Nephron (organoid): ENCODE measurements at regions not wholly inside any gene's neighbourhood (a gene's known extent, or its start where the extent isn't known, plus 50 kb on each side); places are given as distances from the start of the nearest gene placed in this dataset.

Experiments
- H3K27ac Mint-ChIP-seq, 3 experiments: 2 replicates each; pipeline ENCODE4 v1.8.0; 2020; ENCODE audit warnings: mixed read lengths in 3 of 3, mild to moderate bottlenecking in 2 of 3, moderate library complexity in 1 of 3
- H3K27me3 Mint-ChIP-seq: 2 replicates; pipeline ENCODE4 v1.8.0; 2021; ENCODE audit warnings: low read depth, mild to moderate bottlenecking, moderate library complexity, mixed read lengths
- H3K36me3 Mint-ChIP-seq: 2 replicates; pipeline ENCODE4 v1.8.0; 2020; ENCODE audit warnings: low read depth, mixed read lengths
- H3K4me1 Mint-ChIP-seq: 2 replicates; pipeline ENCODE4 v1.8.0; 2020; ENCODE audit warnings: mixed read lengths
- H3K4me3 Mint-ChIP-seq, 3 experiments: 2 replicates each; pipeline ENCODE4 v1.8.0; 2020; ENCODE audit warnings: mild to moderate bottlenecking in 3 of 3, mixed read lengths in 3 of 3, moderate library complexity in 2 of 3
- H3K9me3 Mint-ChIP-seq: 2 replicates; pipeline ENCODE4 v1.8.0; 2020; ENCODE audit warnings: mixed read lengths
- TF ChIP-seq, protein P1 (sequence below), 3 experiments: fragments of 200-600 bp; sonication (generic); IDR thresholded peaks; one replicate each; pipeline ENCODE4 v1.5.0; 2021; ENCODE audit warnings: antibody characterized with exemption in 3 of 3; ENCODE audit not compliant: unreplicated experiment in 3 of 3

DNA sequence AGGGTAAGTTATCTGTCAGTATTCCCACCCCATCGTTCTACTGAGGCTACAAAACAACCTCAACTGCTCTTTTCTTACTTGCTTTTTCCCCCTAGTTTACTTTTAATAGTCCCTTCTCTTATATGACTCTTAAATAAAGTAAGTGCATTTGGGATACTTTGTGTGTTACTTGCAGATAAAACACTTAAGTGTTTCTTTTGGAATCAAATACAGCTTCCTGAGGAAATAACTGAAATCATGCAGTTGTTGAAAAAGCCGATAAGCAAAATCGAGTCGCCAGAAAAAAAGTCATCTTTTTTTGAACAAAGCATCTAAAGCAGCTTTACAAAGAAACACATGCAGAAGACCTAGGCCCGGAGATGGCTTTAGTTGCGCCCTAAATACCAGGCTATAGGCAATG, 53.5 kb upstream of the EPB41L4A start:
- Mint-ChIP-seq H3K36me3 (no peaks in the 10 kb centered on the region), H3K4me3 (no peak overlapping the region), H3K27ac (peak overlapping the region; percentile 17 to 35 (median 31)), H3K9me3 (no peaks in the 10 kb centered on the region), H3K27me3 (peaks cover 5% of the 10 kb centered on the region), H3K4me1 (peaks cover 10% of the 10 kb centered on the region)
- TF ChIP-seq, protein P1, sequence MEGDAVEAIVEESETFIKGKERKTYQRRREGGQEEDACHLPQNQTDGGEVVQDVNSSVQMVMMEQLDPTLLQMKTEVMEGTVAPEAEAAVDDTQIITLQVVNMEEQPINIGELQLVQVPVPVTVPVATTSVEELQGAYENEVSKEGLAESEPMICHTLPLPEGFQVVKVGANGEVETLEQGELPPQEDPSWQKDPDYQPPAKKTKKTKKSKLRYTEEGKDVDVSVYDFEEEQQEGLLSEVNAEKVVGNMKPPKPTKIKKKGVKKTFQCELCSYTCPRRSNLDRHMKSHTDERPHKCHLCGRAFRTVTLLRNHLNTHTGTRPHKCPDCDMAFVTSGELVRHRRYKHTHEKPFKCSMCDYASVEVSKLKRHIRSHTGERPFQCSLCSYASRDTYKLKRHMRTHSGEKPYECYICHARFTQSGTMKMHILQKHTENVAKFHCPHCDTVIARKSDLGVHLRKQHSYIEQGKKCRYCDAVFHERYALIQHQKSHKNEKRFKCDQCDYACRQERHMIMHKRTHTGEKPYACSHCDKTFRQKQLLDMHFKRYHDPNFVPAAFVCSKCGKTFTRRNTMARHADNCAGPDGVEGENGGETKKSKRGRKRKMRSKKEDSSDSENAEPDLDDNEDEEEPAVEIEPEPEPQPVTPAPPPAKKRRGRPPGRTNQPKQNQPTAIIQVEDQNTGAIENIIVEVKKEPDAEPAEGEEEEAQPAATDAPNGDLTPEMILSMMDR (IDR thresholded peaks at IDR 0.05; ENCODE audit: unreplicated experiment in 3 of 3), result no peak

DNA sequence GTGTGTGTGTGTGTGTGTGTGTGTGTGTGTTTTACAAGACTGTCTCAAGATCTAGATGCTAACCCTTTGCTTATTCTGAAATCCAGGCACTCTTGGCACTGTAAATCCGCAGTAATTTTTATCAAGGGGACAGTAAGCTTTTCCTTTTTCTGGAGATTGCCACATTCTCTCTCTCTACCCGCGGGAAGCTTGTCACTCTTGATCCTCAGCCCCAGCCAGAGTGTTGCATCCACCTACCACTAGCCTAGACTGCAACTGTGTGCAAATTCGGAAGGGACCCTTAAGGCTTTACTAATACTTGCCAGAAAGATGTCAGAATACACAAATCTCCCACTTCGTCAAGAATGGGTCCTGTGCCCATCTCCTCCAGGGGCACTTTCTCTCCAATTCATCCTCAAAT, 54.9 kb upstream of the EPB41L4A start:
- H3K27ac Mint-ChIP-seq, result peak overlapping the region in 2 of 3 experiments; percentile 17 to 75
- H3K4me3 Mint-ChIP-seq, result no peak overlapping the region
- H3K27me3 Mint-ChIP-seq, result peaks cover 5% of the 10 kb centered on the region
- TF ChIP-seq, protein P1 (IDR thresholded peaks at IDR 0.05; ENCODE audit: unreplicated experiment in 3 of 3), result no peak
- peaks cover 10% of the 10 kb centered on the region for H3K4me1 Mint-ChIP-seq
- H3K9me3 Mint-ChIP-seq, result no peaks in the 10 kb centered on the region
- H3K36me3 Mint-ChIP-seq, result no peaks in the 10 kb centered on the region

DNA sequence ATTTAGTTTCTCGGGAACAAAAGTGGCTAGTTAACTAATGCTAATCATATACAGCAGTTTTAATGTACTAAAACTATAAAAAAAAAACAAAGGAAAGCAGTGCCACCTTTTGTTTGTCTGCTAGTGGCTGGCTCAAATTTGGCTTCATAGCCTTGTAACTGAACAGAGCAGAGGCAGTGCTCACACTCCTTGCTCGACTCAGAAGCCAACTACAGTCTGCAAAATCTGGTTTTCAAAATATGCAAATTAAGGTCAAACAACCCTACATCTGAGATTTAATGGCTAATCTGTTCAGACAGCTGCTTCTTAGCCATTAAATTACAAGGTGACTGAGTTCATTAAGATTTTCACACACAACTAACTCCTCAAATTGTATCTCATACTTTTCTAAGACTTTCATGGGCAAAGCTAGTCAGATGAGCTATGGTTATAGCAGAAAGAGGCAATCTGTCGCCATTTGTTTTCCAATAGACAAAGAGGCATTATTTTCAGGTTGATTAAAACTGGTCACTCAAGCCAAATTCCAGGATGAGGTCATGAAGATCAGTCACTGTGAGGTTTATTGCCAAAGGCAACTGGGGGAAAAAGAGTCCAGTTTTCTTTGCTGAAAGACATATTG, 56.8 kb upstream of the EPB41L4A start:
- TF ChIP-seq, protein P1 (IDR thresholded peaks at IDR 0.05; ENCODE audit: unreplicated experiment in 3 of 3), result no peak
- H3K4me1 Mint-ChIP-seq, result peaks cover 10% of the 10 kb centered on the region
- peak overlapping the region; percentile 87 to 95 (median 91) for H3K27ac Mint-ChIP-seq
- no peak overlapping the region for H3K4me3 Mint-ChIP-seq
- H3K36me3 Mint-ChIP-seq, result no peaks in the 10 kb centered on the region
- H3K27me3 Mint-ChIP-seq, result peaks cover 5% of the 10 kb centered on the region
- H3K9me3 Mint-ChIP-seq, result no peaks in the 10 kb centered on the region

DNA sequence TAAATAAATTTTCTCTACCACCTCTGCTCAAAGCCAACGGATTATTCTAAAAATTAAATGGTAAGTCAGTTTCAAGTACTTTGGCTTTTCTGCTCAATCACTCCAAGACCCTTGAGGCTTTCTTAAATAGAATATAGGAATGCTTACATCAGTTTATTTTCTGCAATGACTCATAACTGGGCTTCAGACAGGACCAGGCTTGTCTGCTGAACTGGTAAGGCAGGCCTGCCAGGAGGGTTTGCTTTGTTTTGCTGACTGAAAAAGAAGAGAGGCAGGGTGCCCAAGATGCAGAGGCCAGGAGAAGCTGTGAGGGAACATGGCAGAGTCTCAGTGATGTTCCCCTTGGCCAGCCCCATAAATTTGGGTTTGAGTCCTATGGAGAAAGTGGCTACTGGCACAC, 60.3 kb upstream of the EPB41L4A start:
- Mint-ChIP-seq H3K4me1 (peaks cover 5% of the 10 kb centered on the region), H3K36me3 (no peaks in the 10 kb centered on the region), H3K4me3 (no peak overlapping the region), H3K9me3 (no peaks in the 10 kb centered on the region), H3K27me3 (no peaks in the 10 kb centered on the region), H3K27ac (no peak overlapping the region)
- TF ChIP-seq, protein P1 (IDR thresholded peaks at IDR 0.05; ENCODE audit: unreplicated experiment in 3 of 3), result no peak

DNA sequence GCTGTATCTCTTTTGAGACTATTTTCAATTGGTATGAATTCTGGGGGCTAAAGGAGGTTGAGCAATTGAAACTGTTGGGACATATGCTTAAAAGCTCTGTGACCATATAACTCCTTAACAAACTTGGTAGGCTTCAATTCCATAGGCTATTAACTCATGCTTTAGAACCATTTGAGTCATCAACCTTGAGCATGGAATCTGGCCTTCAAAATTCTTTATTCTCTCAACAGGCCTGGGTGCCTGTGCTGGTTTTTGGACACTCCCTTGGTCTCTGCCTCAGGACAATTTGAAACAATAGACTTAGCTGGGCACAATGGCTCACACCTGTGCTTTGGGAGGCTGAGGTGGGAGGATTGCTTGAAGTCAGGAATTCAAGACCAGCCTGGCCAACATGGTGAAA, 61.4 kb upstream of the EPB41L4A start:
- H3K27me3 Mint-ChIP-seq, result no peaks in the 10 kb centered on the region
- H3K27ac Mint-ChIP-seq, result no peak overlapping the region
- no peaks in the 10 kb centered on the region for H3K9me3 Mint-ChIP-seq
- H3K36me3 Mint-ChIP-seq, result no peaks in the 10 kb centered on the region
- peaks cover 5% of the 10 kb centered on the region for H3K4me1 Mint-ChIP-seq
- TF ChIP-seq, protein P1 (IDR thresholded peaks at IDR 0.05; ENCODE audit: unreplicated experiment in 3 of 3), result no peak
- H3K4me3 Mint-ChIP-seq, result no peak overlapping the region

DNA sequence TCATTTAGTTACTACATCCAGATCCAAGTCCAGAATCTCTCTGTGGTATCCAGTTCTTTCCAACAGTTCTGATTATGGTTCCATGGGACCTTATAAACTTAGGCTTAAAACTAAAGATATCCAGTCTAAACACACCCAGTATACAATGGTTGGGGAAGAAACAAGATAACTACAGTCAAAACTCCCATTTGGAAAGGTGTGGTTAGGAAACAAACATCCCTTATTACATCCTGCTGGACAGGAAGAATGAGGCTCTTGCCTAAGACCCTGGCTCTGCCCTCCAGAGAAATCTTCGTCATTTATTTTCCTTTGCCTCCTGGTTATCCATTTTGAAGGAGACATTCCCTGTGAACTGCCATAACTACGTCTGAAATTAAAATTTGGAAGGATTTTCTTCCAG, 64.6 kb upstream of the EPB41L4A start:
- H3K4me3 Mint-ChIP-seq, result no peak overlapping the region
- H3K9me3 Mint-ChIP-seq, result peaks cover 2% of the 10 kb centered on the region
- H3K36me3 Mint-ChIP-seq, result no peaks in the 10 kb centered on the region
- H3K27ac Mint-ChIP-seq, result no peak overlapping the region
- no peaks in the 10 kb centered on the region for H3K4me1 Mint-ChIP-seq
- no peaks in the 10 kb centered on the region for H3K27me3 Mint-ChIP-seq
- TF ChIP-seq, protein P1 (IDR thresholded peaks at IDR 0.05; ENCODE audit: unreplicated experiment in 3 of 3), result no peak
